ENCODE measurements at regions not wholly inside any gene's neighbourhood (a gene's known extent, or its start where the extent isn't known, plus 50 kb on each side); places are given as distances from the start of the nearest gene placed in this dataset.
"Not testable (repeated sequence)": the region's sequence is repeated elsewhere in the genome, so short reads cannot be mapped to it uniquely, and the experiment has no call there.

DNA sequence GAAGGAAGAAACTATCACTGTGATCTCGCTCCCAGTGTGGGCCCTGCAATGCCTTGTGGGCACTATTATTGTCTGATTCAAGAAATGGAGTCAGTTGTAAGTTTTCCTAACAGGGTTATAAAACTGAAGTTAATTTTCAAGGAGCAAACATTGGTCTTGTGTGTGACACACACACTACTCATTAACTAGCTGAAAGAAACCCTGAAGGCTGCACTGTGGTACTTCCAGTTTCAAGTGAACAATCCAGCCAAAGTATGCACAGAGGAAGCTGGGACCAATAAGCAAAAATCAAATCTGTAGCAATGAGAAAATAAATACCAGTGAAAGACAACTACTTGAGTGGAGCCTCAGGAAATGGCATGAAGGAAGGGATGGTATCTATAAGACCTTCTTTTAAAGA is 506.6 kb upstream of the POT1 start:
- FAIRE-seq = no peak

DNA sequence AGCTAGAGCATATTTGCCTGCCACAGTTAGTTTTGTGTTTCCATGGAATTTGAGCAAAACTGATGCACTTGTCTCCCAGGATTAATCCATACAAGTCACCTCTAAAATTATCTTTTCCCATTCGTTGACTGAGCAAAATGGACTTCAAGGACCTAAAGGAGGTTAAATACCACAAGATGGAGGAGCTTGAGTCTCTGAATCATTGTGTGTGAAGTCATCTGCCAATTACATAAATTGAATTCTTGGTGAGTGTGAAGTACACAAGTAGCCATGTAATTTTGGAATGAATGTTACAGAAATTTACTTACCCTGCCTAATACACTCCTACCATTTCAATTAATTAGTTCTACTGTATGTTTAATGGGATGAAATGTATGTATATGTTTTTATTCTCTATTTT is 501.7 kb upstream of the POT1 start:
- no peak for FAIRE-seq

DNA sequence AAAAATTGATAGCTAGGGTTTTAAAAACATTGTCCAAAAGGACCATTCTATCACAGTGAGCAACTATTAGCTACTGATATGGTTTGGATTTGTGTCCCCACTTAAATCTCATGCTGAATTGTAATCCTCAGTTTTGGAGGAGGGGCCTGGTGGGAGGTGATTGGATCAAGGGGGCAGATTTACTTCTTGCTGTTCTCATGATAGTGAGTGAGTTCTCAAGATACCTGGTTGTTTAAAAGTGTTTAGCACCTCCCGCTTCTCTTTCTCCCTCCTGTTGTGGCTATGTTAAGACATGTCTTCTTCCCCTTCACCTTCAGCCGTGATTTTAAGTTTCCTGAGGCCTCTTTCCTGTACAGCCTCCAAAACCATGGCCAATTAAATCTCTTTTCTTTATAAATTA is 500.4 kb upstream of the POT1 start:
- FAIRE-seq = no peak

DNA sequence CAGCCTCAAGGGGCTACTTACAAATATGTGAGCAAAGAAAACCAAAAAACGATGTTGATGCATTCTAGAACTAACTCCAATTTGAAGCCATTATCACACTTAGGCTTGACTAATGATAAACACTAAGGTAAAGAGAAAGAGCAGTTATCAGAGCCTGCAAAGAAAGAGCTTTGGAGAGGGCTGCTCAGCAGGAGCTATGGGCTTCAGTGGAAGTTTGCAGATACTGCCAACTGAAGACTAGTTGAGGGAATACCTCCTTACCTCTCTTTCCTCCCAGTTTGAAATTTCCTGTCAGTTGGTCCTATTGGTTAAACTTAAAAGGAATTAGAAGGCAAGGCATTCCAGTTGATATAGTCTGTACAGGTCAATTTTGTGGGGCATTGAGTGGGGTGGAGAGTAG is 498.1 kb upstream of the POT1 start:
- FAIRE-seq = no peak

DNA sequence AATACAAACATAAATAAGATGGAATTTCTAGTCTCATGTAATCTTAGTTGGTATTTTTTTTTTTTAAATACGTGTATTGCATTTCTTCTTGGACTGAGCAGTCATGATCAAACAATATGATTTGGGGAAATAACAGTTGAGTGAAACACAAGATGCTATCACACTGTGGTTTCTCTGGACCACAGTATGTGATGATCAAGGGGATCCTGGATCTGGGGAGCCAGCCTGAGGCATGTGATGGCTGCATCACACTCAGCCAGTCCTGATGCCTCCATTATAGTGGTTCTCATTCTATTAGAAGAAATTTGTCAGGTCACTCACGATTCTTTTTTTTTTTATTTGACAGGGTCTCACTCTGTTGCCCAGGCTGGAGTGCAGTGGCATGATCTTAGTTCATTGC is 495.9 kb upstream of the POT1 start:
- no peak for FAIRE-seq

DNA sequence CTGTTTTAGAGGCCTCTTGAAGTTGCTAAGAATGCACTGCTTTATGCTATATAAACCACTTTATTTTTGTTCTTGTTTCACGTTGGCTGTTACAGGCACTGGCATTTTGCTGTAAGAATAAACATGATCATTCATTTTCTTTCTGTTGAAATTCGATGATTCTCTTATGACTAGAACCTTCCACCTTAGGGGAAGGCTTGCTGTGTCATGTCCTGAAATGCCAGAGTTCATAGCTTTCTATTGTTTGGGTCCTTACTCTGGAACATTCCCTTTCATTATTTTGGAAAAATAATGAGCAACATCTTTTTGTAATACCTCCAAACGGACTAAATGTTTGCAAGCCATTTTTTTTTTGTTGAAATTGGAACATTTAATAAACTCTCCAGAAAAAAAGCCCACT is 495.1 kb upstream of the POT1 start:
- FAIRE-seq = no peak

DNA sequence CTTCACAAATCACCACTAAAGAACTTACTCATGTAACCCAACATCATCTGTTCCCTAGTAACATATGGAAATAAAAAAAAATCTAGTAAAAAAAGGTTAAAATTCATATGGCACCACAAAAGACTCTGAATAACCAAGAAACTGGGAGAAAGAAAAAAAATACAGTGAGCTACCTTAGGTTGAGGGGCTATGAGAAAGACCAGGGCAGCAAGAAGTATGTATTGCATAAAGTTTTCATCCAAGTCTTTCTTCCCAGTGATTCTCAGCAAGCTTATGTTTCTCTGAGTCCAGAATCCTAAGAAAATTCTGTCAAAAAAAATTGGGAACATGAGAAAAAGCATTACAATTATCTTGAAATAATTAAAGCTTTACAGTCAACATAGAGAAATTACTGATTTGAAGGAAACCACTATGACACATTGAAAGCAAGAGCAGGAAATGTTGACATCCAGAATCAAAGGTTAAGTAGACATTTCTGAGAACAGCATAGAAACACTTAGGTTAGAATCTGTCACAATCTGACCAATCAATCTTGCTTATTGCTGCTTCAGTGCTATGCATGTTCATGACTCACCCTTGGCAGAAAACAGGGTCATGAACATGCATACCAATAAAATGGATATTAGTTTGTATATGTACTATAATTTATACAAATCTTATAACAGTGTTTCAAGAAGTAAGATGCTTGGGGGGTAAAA is 494.0 kb upstream of the POT1 start:
- FAIRE-seq = no peak

DNA sequence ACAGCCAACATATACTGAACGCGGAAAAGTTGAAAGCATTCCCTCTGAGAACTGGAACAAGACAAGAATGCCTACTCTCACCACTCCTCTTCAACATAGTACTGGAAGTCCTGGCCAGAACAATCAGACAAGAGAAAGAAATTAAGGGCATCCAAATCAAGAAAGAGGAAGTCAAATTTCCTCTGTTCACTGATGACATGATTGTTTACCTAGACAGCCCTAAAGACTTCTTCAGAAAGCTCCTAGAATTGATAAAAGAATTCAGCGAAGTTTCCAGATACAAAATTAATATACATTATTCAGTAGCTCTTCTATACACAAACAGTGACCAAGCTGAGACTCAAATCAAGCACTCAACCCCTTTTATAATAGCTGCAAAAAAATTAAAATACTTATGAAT is 491.8 kb upstream of the POT1 start:
- not testable (repeated sequence) for FAIRE-seq

DNA sequence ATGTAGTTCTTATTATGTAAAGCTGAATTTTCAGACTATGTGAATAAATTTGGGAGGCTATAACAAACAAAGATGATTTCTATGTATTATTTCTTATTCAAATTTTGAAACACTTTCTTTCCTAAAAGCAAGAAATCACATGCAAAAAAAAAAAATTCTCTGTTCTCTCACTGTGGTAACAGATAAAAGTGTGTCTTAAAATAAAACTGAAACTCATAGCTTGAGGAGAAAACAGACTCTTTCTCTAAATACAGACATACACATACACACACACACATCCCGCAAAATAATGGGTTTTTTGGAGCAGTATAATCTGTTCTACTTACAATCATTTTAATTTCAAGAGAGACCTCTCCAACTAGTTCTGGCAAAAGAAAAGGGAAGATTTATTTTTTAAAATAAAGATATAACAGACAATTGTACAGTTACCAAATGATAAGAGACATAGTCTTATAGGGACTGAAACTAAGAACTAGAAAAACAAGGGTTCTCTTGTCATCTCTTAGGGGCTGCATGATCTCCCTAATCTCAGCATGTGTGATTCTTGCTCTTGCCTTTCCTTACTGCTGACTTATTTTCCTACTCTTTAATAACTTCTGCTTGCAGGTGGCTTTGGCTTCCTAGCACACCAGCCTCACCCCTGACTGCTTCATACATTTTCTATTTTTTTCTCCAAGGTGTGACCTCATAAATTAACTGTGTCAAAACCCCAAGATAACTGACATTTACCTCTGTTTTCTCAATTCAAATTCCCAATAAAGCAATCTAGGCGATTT is 483.5 kb upstream of the POT1 start:
- FAIRE-seq = no peak

DNA sequence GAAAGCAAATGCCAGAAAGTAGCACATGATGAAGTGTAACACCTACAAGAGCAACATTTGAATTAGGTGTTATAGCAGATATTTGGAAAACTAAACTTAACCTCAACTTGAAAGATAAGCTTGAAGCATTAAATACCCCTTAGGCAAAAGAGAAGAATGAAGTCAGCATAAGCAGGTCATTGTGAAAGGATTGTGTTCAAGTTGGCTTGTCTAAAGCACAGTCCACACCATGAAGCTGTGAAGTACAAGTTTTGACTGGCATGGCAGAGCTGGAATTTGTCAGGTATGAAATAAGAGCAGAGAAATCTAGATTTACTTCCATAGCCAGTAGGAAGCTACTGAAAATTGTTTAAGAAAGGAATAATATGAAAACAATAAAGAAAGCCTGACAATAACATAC is 480.3 kb upstream of the POT1 start:
- no peak for FAIRE-seq

DNA sequence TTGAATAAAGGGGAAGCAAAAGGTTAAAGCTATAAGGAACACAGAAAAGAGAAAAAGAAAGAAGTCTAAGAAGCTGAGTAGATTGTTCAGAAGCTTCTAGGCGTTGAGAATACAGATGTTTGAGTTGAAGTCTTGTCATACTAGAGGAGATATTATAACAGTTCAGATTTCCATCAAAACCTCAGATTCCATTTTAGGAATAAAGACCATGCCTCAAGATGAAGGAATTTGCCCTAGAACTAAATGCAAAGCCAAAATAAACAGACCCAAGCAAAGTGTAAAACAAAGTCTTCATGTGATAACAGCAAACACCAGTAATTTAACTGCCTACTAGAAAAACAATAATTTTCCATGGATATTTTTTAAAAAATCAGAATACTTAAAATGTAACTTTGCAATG is 476.5 kb upstream of the POT1 start:
- no peak for FAIRE-seq

DNA sequence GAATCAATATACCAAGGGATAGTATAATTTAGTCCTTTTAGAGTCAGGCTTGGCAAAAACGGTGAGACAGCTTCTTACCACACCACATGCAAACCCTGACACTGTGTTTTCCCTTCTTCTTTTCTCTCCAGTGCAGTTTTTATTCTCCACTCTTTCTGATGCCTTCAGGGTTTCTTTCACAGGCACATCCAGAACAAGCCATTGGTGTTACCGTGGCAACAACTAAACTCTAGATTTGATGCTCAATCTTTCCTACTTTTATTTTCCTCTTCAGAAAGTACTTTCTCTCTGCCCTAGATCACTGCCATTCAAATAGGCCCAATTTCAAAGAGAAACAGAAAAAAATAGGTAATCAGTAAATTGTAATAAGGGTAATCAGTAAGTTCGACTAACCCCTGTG is 469.8 kb upstream of the POT1 start:
- no peak for FAIRE-seq

DNA sequence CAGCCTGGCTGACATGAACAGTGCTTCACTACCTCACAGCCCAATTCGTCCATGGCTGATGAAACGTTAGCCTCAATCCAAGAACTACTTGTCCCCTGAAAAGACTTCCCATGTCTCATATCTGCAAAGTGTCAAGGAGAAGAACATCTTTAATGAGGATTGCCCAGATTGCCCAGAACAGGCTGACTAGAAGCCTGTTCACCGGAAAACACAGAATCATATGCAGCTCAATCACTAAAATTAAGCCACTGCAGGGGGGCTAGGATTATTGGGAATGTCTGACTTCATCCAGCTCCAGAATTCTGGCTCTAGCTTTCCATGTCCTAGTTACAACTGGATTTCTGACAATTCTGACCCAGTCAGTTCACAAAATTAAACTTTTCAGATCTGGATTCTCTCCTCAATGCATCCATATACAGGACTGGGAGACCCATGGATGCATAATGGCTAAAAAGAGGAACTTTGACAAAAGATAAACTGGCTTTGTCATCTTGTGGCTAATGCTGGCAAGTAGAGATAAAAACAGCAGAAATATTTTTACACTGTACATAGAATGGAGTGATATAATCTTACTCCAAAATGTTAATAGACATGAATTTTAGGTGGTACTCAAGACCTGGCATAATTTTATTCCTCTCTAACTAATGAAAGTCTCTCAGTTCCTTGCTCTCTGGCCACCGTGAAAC is 467.0 kb upstream of the POT1 start:
- no peak for FAIRE-seq

DNA sequence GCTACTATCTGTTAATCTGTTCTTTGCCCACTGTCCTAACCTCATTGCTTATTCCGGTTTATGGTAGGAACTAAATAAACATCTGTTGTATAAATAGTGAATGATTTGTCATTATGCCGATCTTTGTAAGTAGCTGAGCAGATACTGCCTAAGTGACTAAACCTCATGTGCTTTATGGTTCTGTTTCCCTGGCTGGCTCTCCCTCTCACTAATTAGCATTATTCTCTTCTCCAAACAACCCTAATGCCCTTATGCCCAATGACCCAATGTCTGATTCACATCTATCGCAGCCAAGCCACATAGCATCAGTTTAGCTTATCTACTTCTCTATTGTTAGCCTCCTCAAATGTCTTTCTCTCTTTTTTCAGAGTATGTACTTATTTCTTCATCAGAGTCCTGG is 462.3 kb upstream of the POT1 start:
- no peak for FAIRE-seq

DNA sequence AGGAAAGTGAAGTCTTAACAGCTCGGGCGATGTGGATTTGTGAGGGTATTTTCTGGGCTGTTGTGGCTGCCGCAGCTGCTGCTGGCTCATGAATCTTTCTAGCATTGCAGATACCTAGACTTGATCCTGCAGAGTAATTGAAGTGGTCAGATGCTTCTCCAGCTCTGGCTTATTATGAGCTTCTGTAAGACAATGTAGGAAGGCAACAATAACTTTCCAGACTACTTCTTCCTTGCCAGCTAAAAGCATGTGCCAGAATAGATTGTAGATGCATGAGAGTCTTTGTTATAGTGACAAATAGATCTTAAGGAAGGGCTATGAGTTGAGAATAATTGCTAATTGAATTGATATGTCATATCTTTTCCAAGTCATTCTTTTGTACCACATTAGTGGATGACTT is 461.4 kb upstream of the POT1 start:
- FAIRE-seq = no peak

DNA sequence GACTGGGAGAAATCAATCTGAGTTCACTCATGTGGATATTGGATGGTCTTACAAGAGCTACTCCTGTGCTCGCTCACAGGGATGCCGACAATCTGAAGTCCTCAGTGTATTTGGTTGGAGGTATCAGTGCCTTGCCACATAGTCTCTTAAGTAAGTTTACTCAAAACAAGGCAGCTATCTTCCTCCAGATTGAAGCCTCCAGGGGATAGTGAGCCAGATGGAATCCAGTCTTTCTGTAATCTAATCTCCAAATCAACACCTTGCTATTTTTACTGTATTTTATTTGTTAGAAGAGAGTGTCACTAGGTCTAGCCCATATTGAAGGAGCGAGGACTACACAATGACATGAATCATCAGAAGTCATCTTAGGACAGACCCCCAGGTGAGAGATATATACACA is 456.6 kb upstream of the POT1 start:
- no peak for FAIRE-seq

DNA sequence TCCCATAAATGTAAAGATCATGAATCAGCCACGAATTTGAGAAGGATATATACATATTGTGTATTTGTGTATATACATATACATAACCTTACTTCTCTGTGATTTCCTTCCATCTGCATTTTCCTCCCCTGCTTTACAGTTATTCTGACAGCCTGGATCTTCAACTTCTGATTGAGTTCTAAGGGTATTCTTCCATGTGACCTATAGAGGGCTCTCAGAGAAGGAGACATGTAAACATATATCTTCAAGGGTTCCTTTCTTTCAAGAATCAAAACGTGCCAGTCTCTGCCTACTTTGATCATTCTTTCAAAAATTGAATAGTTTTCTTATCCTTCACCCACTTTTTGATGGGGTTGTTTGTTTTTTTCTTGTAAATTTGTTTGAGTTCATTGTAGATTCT is 453.7 kb upstream of the POT1 start:
- FAIRE-seq = no peak

DNA sequence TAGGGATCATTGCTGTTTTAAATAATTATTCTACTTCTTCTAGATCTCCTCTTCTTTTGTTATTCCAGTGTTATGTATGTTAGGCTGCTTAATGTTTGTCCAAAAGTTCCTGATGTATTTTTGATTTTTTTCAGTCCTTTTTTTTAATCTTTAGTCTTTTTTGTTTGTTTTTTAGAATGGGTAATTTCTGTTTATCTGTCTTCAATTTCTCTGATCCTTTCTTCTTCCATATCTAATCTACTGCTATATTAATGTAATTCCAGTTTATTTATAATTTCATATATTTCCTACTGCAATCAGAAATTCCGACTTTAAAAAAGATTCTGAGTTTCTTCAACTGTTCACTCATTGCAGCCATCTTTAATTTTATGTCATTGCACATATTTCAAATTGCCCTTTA is 452.8 kb upstream of the POT1 start:
- FAIRE-seq = no peak

DNA sequence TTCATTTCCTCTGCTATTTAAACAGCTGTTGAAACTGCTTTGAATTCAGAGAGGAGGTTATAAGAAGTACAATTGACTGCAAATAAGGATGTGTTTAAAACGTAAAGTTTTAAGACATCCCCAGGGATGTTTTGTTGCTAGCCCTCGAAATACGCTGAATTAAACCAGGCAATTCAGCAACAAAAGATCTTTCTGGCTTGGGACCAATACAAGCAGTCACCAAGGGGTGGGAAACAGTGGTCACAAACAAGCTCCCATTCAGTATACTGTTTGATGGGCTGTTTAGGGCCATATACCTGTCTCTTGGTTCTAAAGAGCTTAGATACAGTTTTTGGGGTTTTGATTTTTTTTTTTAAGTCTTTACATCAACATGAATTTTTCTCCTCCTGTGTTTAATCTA is 446.3 kb upstream of the POT1 start:
- FAIRE-seq = no peak

DNA sequence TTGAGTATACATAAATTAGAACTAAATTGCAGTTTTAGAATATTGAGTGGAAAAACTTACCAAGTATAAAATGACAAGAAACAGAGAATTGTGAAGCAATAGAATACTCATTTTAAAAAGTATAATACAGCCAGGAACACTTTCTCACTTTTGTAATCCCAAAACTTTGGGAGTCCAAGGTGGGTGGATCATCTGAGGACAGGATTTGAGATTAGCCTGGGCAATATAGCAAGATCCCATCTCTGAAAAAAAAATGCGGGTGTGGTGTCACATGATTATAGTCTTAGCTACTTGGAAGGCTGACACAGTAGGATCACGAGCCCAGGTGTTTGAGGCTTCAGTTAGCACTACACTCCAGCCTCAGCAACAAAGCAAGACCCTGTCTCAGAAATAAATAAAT is 440.9 kb upstream of the POT1 start:
- FAIRE-seq = no peak

DNA sequence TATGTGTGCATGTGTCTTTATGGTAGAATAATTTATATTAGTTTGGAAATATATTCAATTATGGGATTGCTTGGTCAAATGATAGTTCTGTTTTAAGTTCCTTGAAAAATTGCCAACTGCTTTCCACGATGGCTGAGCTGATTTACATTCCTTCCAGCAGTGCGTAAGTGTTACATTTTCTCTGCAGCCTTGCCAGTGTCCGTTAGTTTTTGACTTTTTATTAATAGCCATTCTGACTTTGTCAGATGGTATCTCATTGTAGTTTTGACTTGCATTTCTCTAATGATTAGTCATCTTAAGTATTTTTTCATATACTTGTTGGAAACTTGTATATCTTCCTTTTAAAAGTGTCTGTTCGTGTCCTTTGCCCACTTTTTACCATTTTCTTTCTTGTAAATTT is 434.2 kb upstream of the POT1 start:
- no peak for FAIRE-seq

DNA sequence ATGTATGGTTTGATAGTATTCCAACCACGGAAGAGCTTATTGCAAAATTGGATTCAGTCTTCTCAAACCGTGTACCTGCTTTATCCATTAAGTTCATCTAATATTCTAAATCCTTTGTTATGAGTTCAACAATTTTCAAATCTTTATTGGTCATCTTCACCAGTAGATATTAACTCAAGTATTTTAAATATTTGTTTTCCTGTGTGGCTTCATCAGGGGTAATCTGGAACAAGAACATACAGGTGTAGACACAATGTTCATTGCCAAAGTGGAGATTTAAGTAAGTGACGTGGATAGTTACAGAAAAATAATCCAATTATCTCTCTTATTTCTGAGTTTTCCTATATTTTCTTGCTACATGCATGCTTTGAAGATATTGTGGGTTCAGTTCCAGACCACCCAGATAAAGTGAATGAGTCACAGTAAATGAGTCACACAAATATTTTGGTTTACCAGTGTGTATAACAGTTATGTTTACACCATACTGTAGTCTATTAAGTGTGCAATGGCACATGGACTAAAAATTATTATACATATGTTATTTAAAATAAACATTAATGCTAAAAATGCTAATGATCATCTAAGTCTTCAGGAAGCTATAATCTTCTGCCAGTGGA is 429.0 kb upstream of the POT1 start:
- no peak for FAIRE-seq

DNA sequence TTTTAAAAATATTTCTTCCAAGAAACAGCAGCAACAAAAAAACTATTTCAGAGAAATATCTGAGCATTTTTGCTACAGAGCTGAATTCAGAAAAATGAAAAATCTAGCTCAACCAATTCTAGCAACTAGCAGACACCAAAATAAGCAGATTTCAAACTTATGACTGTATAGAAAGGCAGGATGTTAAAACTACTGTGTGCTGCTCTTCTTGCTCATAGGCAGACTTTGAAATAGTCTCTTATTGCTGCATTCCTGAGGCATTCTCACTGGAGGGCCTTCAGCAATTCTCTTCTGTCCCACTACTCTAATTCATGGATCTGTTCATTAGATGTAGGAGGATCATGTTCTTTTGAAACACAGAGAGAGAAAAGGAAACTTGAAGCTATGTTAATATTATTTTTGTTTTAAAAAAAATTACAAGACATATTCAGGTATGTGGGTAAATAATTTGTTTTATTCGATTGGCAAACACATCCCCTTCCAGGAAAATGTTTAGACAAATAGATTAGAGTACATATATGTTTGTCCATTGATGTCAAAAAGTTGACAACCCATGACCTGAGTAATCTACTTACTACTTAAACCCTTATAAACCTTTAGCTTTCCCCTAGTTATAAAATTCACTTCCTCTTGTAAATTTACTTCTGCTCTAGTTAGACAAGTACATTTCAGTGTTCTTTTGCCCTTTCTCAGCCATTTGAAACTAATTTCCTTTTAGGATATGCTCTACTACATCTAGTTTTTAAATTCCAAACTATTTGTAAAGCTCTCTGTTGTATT is 428.2 kb upstream of the POT1 start:
- FAIRE-seq = no peak
